ENCODE measurements at regions not wholly inside any gene's neighbourhood (a gene's known extent, or its start where the extent isn't known, plus 50 kb on each side); places are given as distances from the start of the nearest gene placed in this dataset.

- Histone ChIP-seq H3K27ac (no peak overlapping the region), H3K4me3 (no peak overlapping the region), H3K27me3 (ENCODE audit: low read depth) (no peaks in the 10 kb centered on the region), H3K36me3 (no peaks in the 10 kb centered on the region), H3K9me3 (no peaks in the 10 kb centered on the region), H3K4me1 (no peaks in the 10 kb centered on the region)
- no peak for DNase-seq
- intact Hi-C loops (cut with DNase I) = no loop called here
- TF ChIP-seq CTCF (IDR thresholded peaks at IDR 0.05) = no peak
- ATAC-seq = no peak
Measured at GRCh38 chr1:213549982-213550381, 437.8 kb upstream of the PROX1 start.

- H3K9me3 ChIP-seq = no peaks in the 10 kb centered on the region
- no peak for TF ChIP-seq CTCF (IDR thresholded peaks at IDR 0.05)
- H3K27me3 ChIP-seq (ENCODE audit: low read depth) = no peaks in the 10 kb centered on the region
- DNase-seq = no peak
- H3K27ac ChIP-seq = no peak overlapping the region
- intact Hi-C loops (cut with DNase I) = no loop called here
- no peak for ATAC-seq
- no peak overlapping the region for H3K4me3 ChIP-seq
- no peaks in the 10 kb centered on the region for H3K36me3 ChIP-seq
- H3K4me1 ChIP-seq = no peaks in the 10 kb centered on the region
Measured at GRCh38 chr1:213550804-213551203, 437.0 kb upstream of the PROX1 start.

GRCh38 chr1:213552045-213552444, 435.7 kb upstream of the PROX1 start:
- no peaks in the 10 kb centered on the region for H3K27me3 ChIP-seq (ENCODE audit: low read depth)
- H3K27ac ChIP-seq = no peak overlapping the region
- H3K9me3 ChIP-seq = no peaks in the 10 kb centered on the region
- DNase-seq (no peak), ATAC-seq (no peak)
- H3K4me3 ChIP-seq = no peak overlapping the region
- no peaks in the 10 kb centered on the region for H3K4me1 ChIP-seq
- H3K36me3 ChIP-seq = no peaks in the 10 kb centered on the region
- TF ChIP-seq CTCF (IDR thresholded peaks at IDR 0.05) = no peak
- intact Hi-C loops (cut with DNase I) = no loop called here

- no peak for TF ChIP-seq CTCF (IDR thresholded peaks at IDR 0.05)
- no peaks in the 10 kb centered on the region for H3K36me3 ChIP-seq
- DNase-seq (no peak), ATAC-seq (no peak)
- intact Hi-C loops (cut with DNase I) = no loop called here
- H3K4me3 ChIP-seq = no peak overlapping the region
- no peak overlapping the region for H3K27ac ChIP-seq
- no peaks in the 10 kb centered on the region for H3K27me3 ChIP-seq (ENCODE audit: low read depth)
- no peaks in the 10 kb centered on the region for H3K4me1 ChIP-seq
- peaks cover 12% of the 10 kb centered on the region for H3K9me3 ChIP-seq
Measured at GRCh38 chr1:213560226-213560625, 427.5 kb upstream of the PROX1 start.

- Histone ChIP-seq H3K27ac (no peak overlapping the region), H3K4me1 (no peaks in the 10 kb centered on the region), H3K36me3 (no peaks in the 10 kb centered on the region), H3K4me3 (no peak overlapping the region), H3K9me3 (peaks cover 12% of the 10 kb centered on the region), H3K27me3 (ENCODE audit: low read depth) (no peaks in the 10 kb centered on the region)
- intact Hi-C loops (cut with DNase I) = no loop called here
- no peak for TF ChIP-seq CTCF (IDR thresholded peaks at IDR 0.05)
- ATAC-seq = no peak
- no peak for DNase-seq
Measured at GRCh38 chr1:213561870-213562269, 425.9 kb upstream of the PROX1 start.

GRCh38 chr1:213564215-213564659, 423.5 kb upstream of the PROX1 start:
- ATAC-seq (no peak), DNase-seq (no peak)
- TF ChIP-seq CTCF (IDR thresholded peaks at IDR 0.05) = peak; percentile 34

More at GRCh38 chr1:213564215-213564659, 423.5 kb upstream of the PROX1 start:
- Histone ChIP-seq H3K27me3 (ENCODE audit: low read depth) (no peaks in the 10 kb centered on the region), H3K27ac (no peak overlapping the region), H3K36me3 (no peaks in the 10 kb centered on the region), H3K4me3 (no peak overlapping the region), H3K9me3 (peaks cover 12% of the 10 kb centered on the region), H3K4me1 (no peaks in the 10 kb centered on the region)
- intact Hi-C loops (cut with DNase I) = no loop called here

Measured in lower lobe of right lung (tissue), 2 donors.